Subcutaneous abdominal adipose tissue (tissue), 5 donors: ENCODE measurements at regions not wholly inside any gene's neighbourhood (a gene's known extent, or its start where the extent isn't known, plus 50 kb on each side); places are given as distances from the start of the nearest gene placed in this dataset.

Experiments
- H3K27ac ChIP-seq: one replicate; pipeline ENCODE4 v1.7.0; 2013; ENCODE audit warnings: low read depth, mild to moderate bottlenecking, inconsistent platforms, low read length, moderate library complexity
- H3K27me3 ChIP-seq, 5 donors: one replicate each; pipeline ENCODE4 v1.7.0; 2013; ENCODE audit warnings: low read length in 5 of 5, inconsistent platforms in 1 of 5; ENCODE audit not compliant: control insufficient read depth in 5 of 5, insufficient read depth in 4 of 5
- H3K36me3 ChIP-seq, 5 donors: one replicate each; pipeline ENCODE4 v1.7.0; 2013; ENCODE audit warnings: low read length in 5 of 5; ENCODE audit not compliant: control insufficient read depth in 5 of 5, insufficient read depth in 5 of 5
- H3K4me1 ChIP-seq, 5 donors: one replicate each; pipeline ENCODE4 v1.7.0; 2013; ENCODE audit warnings: low read length in 5 of 5, mild to moderate bottlenecking in 3 of 5, moderate library complexity in 1 of 5; ENCODE audit not compliant: control insufficient read depth in 5 of 5, insufficient read depth in 5 of 5
- H3K4me3 ChIP-seq, 5 donors: one replicate each; pipeline ENCODE4 v1.7.0; 2013; ENCODE audit warnings: low read length in 5 of 5, low read depth in 1 of 5
- H3K9ac ChIP-seq, 5 donors: one replicate each; pipeline ENCODE4 v1.7.0; 2013; ENCODE audit warnings: low read length in 5 of 5, mild to moderate bottlenecking in 4 of 5, moderate library complexity in 3 of 5
- H3K9me3 ChIP-seq, 5 donors: one replicate each; pipeline ENCODE4 v1.7.0; 2013; ENCODE audit warnings: low read length in 5 of 5; ENCODE audit not compliant: control insufficient read depth in 5 of 5
- donor health status: healthy.
- donor health status: healthy.
- donor health status: healthy.
- donor health status: healthy.
- donor health status: healthy.

- Histone ChIP-seq H3K27me3 (no peaks in the 10 kb centered on the region), H3K27ac (no peak overlapping the region), H3K4me1 (no peaks in the 10 kb centered on the region), H3K9me3 (no peaks in the 10 kb centered on the region), H3K36me3 (no peaks in the 10 kb centered on the region), H3K4me3 (no peak overlapping the region), H3K9ac (no peak overlapping the region)
These were observed 105.9 kb upstream of the EDEM3 start for GRCh38 chr1:184860535-184860934.

GRCh38 chr1:184859381-184860105 lies 104.9 kb upstream of the EDEM3 start:
- H3K9ac ChIP-seq: no peak overlapping the region
- peaks cover 0 to 4% (median 4%) of the 10 kb centered on the region in 5 donors for H3K4me1 ChIP-seq
- H3K27me3 ChIP-seq: no peaks in the 10 kb centered on the region
- H3K9me3 ChIP-seq: no peaks in the 10 kb centered on the region
- H3K4me3 ChIP-seq: no peak overlapping the region
- no peak overlapping the region for H3K27ac ChIP-seq
- no peaks in the 10 kb centered on the region for H3K36me3 ChIP-seq

DNA sequence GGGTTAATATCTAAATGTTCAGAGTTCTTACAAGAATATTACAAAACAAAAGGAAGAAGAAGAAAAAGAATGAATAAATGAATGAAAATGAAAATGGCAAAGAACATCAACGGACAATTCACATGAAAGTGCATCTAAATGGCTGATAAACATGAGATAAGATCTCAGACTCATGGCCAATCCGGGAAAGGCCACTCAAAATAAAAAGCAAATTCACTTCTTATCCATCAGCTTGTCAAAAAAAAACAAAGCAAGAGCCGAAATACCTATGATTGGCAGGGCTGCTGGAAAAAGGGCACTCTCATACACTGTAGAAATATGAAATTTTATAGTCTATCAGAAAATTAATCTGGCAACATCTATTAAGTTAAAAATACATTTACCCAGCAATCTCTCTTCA lies 103.6 kb upstream of the EDEM3 start:
- Histone ChIP-seq H3K4me3 (no peak overlapping the region), H3K27me3 (no peaks in the 10 kb centered on the region), H3K9ac (no peak overlapping the region), H3K27ac (no peak overlapping the region), H3K36me3 (no peaks in the 10 kb centered on the region), H3K9me3 (no peaks in the 10 kb centered on the region), H3K4me1 (peaks cover 0 to 14% (median 4%) of the 10 kb centered on the region in 5 donors)

GRCh38 chr1:184854496-184855140 lies 100.0 kb upstream of the EDEM3 start:
- no peak overlapping the region for H3K4me3 ChIP-seq
- H3K4me1 ChIP-seq: peaks cover 0 to 14% (median 4%) of the 10 kb centered on the region in 5 donors
- H3K9me3 ChIP-seq: no peaks in the 10 kb centered on the region
- no peak overlapping the region for H3K9ac ChIP-seq
- no peaks in the 10 kb centered on the region for H3K36me3 ChIP-seq
- H3K27ac ChIP-seq: peak overlapping the region; percentile 55
- H3K27me3 ChIP-seq: no peaks in the 10 kb centered on the region

DNA sequence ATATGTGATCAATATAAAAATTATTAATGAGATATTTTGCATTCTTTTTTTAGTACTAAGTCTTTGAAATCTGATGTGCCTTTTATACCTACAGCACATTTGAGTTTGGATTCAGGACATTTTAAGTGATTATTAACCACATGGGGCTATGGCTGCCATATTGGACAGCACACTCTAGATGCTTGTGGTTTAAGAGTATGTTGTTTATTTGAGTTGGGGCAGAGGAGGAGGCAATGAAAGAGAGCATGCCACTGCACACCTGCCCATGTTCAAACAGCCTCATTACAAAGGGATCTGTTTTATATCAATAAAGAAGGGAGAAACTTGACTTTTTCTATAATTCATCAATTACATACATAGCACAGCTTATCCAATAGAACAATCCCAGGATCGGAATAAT lies 99.4 kb upstream of the EDEM3 start:
- H3K36me3 ChIP-seq: no peaks in the 10 kb centered on the region
- H3K27ac ChIP-seq: peak overlapping the region; percentile 55
- H3K4me1 ChIP-seq: peaks cover 0 to 14% (median 4%) of the 10 kb centered on the region in 5 donors
- no peak overlapping the region for H3K9ac ChIP-seq
- no peaks in the 10 kb centered on the region for H3K9me3 ChIP-seq
- no peak overlapping the region for H3K4me3 ChIP-seq
- H3K27me3 ChIP-seq: no peaks in the 10 kb centered on the region

- peaks cover 0 to 14% (median 4%) of the 10 kb centered on the region in 5 donors for H3K4me1 ChIP-seq
- no peak overlapping the region for H3K27ac ChIP-seq
- H3K27me3 ChIP-seq: no peaks in the 10 kb centered on the region
- H3K4me3 ChIP-seq: no peak overlapping the region
- H3K9ac ChIP-seq: no peak overlapping the region
- no peaks in the 10 kb centered on the region for H3K9me3 ChIP-seq
- H3K36me3 ChIP-seq: no peaks in the 10 kb centered on the region
These were observed 97.4 kb upstream of the EDEM3 start for GRCh38 chr1:184851822-184852746.

DNA sequence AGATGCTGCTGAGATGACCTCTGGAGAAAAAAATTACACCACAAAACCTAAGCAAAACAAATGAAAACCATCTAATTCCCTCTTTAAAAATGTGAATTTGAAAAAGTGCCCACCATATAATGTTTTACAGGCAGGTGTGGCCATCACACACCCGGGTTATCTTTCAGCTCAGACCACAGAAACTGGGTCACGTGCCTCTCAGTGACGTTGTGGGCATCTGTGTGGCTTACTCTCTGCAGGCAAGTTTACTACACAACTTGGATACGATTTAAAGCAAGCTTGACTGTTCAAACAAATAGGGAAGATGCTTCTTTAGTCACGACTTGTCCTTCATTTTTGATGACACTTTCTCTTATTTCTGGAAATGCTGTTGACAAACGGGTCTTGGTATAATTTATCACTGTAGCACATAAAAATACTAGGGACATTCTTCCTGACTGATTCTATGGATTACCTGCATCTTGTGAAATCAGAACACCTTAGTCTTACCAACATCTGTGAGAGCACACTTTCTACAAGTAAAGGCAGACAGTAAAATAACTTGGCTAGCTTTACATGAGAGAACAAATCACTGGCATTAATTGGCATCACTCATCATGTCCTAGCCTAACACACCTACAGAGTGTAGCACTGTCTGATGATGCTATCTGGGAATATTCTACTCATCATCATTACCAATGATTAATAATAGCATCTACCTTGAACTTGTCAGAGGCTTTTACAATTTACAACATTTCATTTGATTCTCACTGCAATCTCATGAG lies 89.3 kb upstream of the EDEM3 start:
- H3K9ac ChIP-seq: no peak overlapping the region
- H3K4me1 ChIP-seq: peaks cover 0 to 5% (median 3%) of the 10 kb centered on the region in 5 donors
- no peak overlapping the region for H3K4me3 ChIP-seq
- H3K9me3 ChIP-seq: no peaks in the 10 kb centered on the region
- no peaks in the 10 kb centered on the region for H3K27me3 ChIP-seq
- H3K36me3 ChIP-seq: no peaks in the 10 kb centered on the region
- H3K27ac ChIP-seq: no peak overlapping the region

DNA sequence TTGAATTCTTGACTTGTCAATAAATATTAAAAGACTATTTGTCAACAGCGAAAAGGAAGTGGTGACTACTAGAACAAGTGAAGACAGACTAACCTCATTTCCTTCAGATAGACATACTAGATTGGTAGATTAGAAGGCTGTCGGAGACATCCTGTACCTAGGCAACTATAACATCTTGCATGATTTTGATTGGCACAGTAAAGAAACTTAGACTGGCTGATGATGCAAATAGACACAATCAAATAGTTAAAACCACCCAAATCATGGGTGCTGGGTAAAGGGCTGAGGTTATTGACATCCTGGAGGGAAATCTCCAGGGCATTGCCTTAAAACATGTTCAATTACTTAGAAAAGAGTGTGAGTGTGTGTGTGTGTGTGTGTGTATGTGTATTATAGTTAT lies 85.9 kb upstream of the EDEM3 start:
- Histone ChIP-seq H3K9ac (no peak overlapping the region), H3K4me3 (no peak overlapping the region), H3K36me3 (no peaks in the 10 kb centered on the region), H3K27me3 (no peaks in the 10 kb centered on the region), H3K9me3 (no peaks in the 10 kb centered on the region), H3K4me1 (peaks cover 0 to 30% (median 27%) of the 10 kb centered on the region in 5 donors), H3K27ac (no peak overlapping the region)

GRCh38 chr1:184838504-184838951 lies 83.9 kb upstream of the EDEM3 start:
- Histone ChIP-seq H3K36me3 (no peaks in the 10 kb centered on the region), H3K27me3 (no peaks in the 10 kb centered on the region), H3K4me3 (no peak overlapping the region), H3K4me1 (peaks cover 0 to 30% (median 27%) of the 10 kb centered on the region in 5 donors), H3K9me3 (no peaks in the 10 kb centered on the region), H3K9ac (no peak overlapping the region), H3K27ac (peak overlapping the region; percentile 58)
